ENCODE measurements at regions not wholly inside any gene's neighbourhood (a gene's known extent, or its start where the extent isn't known, plus 50 kb on each side); places are given as distances from the start of the nearest gene placed in this dataset.

DNA sequence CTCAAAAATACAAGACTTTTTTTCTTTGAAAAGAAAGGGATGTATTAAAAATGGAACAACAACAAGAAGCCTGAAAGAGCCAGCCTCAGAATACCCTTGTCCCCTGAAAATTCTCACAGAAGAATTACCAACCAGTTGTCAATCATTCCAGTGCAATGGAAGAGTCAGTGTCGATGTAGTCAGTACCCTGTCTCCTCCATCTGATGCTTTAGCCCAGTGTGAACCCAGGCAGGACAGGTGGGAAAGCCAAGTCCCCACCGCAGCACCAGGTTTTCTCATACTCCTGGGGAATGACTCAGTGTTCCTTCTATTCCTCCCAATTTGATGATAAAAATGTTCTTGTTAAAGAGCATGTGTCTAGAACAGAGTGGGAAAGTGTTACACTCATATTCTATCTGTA, 332.0 kb upstream of the CHAC2 start:
- H3K4me3 ChIP-seq (ENCODE audit: control insufficient read depth in 2 of 3, extremely low read depth in 1 of 3, insufficient read depth in 2 of 3, low read depth in 1 of 3, low read length in 3 of 3): no peak overlapping the region
- DNase-seq (ENCODE audit: low read depth, low spot score) (no peak), FAIRE-seq (no peak)
- H3K79me2 ChIP-seq (ENCODE audit: control insufficient read depth, insufficient read depth, low read length): no peaks in the 10 kb centered on the region
- no peaks in the 10 kb centered on the region for H3K27me3 ChIP-seq (ENCODE audit: control insufficient read depth, extremely low read depth, insufficient read depth, low read length)
- no peaks in the 10 kb centered on the region for H4K20me1 ChIP-seq (ENCODE audit: control insufficient read depth, extremely low read depth, insufficient read depth, low read length)
- no peaks in the 10 kb centered on the region for H3K36me3 ChIP-seq (ENCODE audit: control insufficient read depth in 2 of 2, extremely low read depth in 1 of 2, insufficient read depth in 2 of 2, low read length in 2 of 2)
- no peaks in the 10 kb centered on the region for H3K9me3 ChIP-seq (ENCODE audit: control insufficient read depth, low read depth, low read length)
- H3K4me2 ChIP-seq (ENCODE audit: control insufficient read depth, extremely low read depth, insufficient read depth, low read depth, low read length): no peak overlapping the region
- dilution Hi-C loops (cut with MboI; ENCODE audit: extremely low pct_ligation_motif_present, low sequenced_read_pairs): no loop called here
- no peak overlapping the region for H2AFZ ChIP-seq (ENCODE audit: control insufficient read depth, low read length)
- no peaks in the 10 kb centered on the region for H3K4me1 ChIP-seq (ENCODE audit: control insufficient read depth, extremely low read depth, insufficient read depth, low read length)
- H3K9me1 ChIP-seq (ENCODE audit: control insufficient read depth, extremely low read depth, insufficient read depth, low read length): no peaks in the 10 kb centered on the region
- TF ChIP-seq, protein P1, sequence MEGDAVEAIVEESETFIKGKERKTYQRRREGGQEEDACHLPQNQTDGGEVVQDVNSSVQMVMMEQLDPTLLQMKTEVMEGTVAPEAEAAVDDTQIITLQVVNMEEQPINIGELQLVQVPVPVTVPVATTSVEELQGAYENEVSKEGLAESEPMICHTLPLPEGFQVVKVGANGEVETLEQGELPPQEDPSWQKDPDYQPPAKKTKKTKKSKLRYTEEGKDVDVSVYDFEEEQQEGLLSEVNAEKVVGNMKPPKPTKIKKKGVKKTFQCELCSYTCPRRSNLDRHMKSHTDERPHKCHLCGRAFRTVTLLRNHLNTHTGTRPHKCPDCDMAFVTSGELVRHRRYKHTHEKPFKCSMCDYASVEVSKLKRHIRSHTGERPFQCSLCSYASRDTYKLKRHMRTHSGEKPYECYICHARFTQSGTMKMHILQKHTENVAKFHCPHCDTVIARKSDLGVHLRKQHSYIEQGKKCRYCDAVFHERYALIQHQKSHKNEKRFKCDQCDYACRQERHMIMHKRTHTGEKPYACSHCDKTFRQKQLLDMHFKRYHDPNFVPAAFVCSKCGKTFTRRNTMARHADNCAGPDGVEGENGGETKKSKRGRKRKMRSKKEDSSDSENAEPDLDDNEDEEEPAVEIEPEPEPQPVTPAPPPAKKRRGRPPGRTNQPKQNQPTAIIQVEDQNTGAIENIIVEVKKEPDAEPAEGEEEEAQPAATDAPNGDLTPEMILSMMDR (optimal IDR thresholded peaks at IDR 0.05 in 1 of 3, IDR thresholded peaks at IDR 0.05 in 1 of 3, conservative IDR thresholded peaks at IDR 0.05 in 1 of 3; ENCODE audit: extremely low read depth in 1 of 3, insufficient read depth in 2 of 3, low read length in 3 of 3): no peak
- TF ChIP-seq EZH2 (IDR thresholded peaks at IDR 0.05; ENCODE audit: low read length): no peak
- H3K27ac ChIP-seq (ENCODE audit: control insufficient read depth, insufficient read depth, low read length): no peak overlapping the region
- no peak overlapping the region for H3K9ac ChIP-seq (ENCODE audit: control insufficient read depth, extremely low read depth, insufficient read depth, low read length)

DNA sequence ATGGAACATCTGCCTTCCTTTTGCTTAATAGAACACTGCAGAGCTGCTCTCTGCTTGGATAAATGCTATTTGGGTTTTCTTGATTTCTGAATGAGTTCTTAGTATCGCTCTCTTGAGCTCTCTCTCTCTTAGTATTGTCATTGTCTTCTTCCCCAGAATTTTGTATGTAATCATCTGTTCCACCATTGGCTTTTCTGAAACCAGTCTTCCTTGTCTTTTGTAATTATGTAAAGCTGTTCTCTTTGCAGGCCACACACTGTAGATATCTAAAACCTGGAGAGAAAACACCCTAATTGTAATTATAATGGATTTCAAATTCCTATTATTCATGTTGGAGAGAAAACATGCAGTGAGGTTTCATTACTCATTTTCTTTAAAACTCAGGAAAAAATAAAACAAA, 333.1 kb upstream of the CHAC2 start:
- Histone ChIP-seq H3K27ac (ENCODE audit: control insufficient read depth, insufficient read depth, low read length) (no peak overlapping the region), H3K4me1 (ENCODE audit: control insufficient read depth, extremely low read depth, insufficient read depth, low read length) (no peaks in the 10 kb centered on the region), H3K79me2 (ENCODE audit: control insufficient read depth, insufficient read depth, low read length) (no peaks in the 10 kb centered on the region), H3K9me1 (ENCODE audit: control insufficient read depth, extremely low read depth, insufficient read depth, low read length) (no peaks in the 10 kb centered on the region), H3K9me3 (ENCODE audit: control insufficient read depth, low read depth, low read length) (no peaks in the 10 kb centered on the region), H3K36me3 (ENCODE audit: control insufficient read depth in 2 of 2, extremely low read depth in 1 of 2, insufficient read depth in 2 of 2, low read length in 2 of 2) (no peaks in the 10 kb centered on the region), H3K27me3 (ENCODE audit: control insufficient read depth, extremely low read depth, insufficient read depth, low read length) (no peaks in the 10 kb centered on the region), H3K9ac (ENCODE audit: control insufficient read depth, extremely low read depth, insufficient read depth, low read length) (no peak overlapping the region), H2AFZ (ENCODE audit: control insufficient read depth, low read length) (no peak overlapping the region), H4K20me1 (ENCODE audit: control insufficient read depth, extremely low read depth, insufficient read depth, low read length) (no peaks in the 10 kb centered on the region), H3K4me3 (ENCODE audit: control insufficient read depth in 2 of 3, extremely low read depth in 1 of 3, insufficient read depth in 2 of 3, low read depth in 1 of 3, low read length in 3 of 3) (no peak overlapping the region), H3K4me2 (ENCODE audit: control insufficient read depth, extremely low read depth, insufficient read depth, low read depth, low read length) (no peak overlapping the region)
- dilution Hi-C loops (cut with MboI; ENCODE audit: extremely low pct_ligation_motif_present, low sequenced_read_pairs): no loop called here
- FAIRE-seq (no peak), DNase-seq (ENCODE audit: low read depth, low spot score) (no peak)
- TF ChIP-seq EZH2 (IDR thresholded peaks at IDR 0.05; ENCODE audit: low read length): no peak
- TF ChIP-seq, protein P1 (optimal IDR thresholded peaks at IDR 0.05 in 1 of 3, IDR thresholded peaks at IDR 0.05 in 1 of 3, conservative IDR thresholded peaks at IDR 0.05 in 1 of 3; ENCODE audit: extremely low read depth in 1 of 3, insufficient read depth in 2 of 3, low read length in 3 of 3): no peak
